Lower leg skin (tissue), 4 donors: ENCODE measurements at regions not wholly inside any gene's neighbourhood (a gene's known extent, or its start where the extent isn't known, plus 50 kb on each side); places are given as distances from the start of the nearest gene placed in this dataset.

Experiments used
- DNase-seq, 2 donors: peaks; one replicate each; pipeline ENCODE4 v3.0.0-alpha.2; 2019; ENCODE audit warnings: low spot score in 2 of 2
- H3K4me3 ChIP-seq: fragments of 200-600 bp; sonication (generic); 2 replicates; pipeline ENCODE4 v1.5.1; 2017; ENCODE audit warnings: mild to moderate bottlenecking, low read depth; ENCODE audit not compliant: poor library complexity, severe bottlenecking
- CTCF ChIP-seq, 3 donors: fragments of 450-650 bp; IDR thresholded peaks; one replicate each; pipeline ENCODE4 v1.5.1; 2016; ENCODE audit warnings: antibody characterized with exemption in 3 of 3, mild to moderate bottlenecking in 3 of 3, moderate library complexity in 2 of 3
- POLR2A ChIP-seq, 2 donors: fragments of 450-650 bp; IDR thresholded peaks; one replicate each; pipeline ENCODE4 v1.6.1; 2016 to 2017; ENCODE audit warnings: antibody characterized with exemption in 2 of 2, mild to moderate bottlenecking in 1 of 2, moderate library complexity in 1 of 2
- WGBS, 2 donors: methylation state at CpG; one replicate each; pipeline ENCODE4 v1.1.5; 2018; 5-methylcytosine and 5-hydroxymethylcytosine counted together
- intact Hi-C: fragments of 100-400 bp; cut with DNase I; formaldehyde crosslinking; loops from one replicate; pipeline ENCODE4 v1.15.0; 2023; ENCODE audit warnings: low total_unique reads

- DNase-seq, result no peak
- TF ChIP-seq POLR2A (IDR thresholded peaks at IDR 0.05) (no peak), CTCF (IDR thresholded peaks at IDR 0.05) (no peak)
- H3K4me3 ChIP-seq, result no peak overlapping the region
- intact Hi-C loops, result no loop called here
- WGBS, 2 donors, result 56 to 67% methylated on average over 3 of the region's 3 CpGs
Measured at GRCh38 chr15:87347806-87348515, 908.6 kb downstream of the NTRK3 start.

GRCh38 chr15:87345961-87346360 lies 910.6 kb downstream of the NTRK3 start:
- WGBS, 2 donors, result 93 to 94% methylated on average over 2 of the region's 2 CpGs

GRCh38 chr15:87343966-87344365 lies 912.6 kb downstream of the NTRK3 start:
- no peak overlapping the region for H3K4me3 ChIP-seq
- DNase-seq, result no peak
- intact Hi-C loops, result no loop called here
- TF ChIP-seq POLR2A (IDR thresholded peaks at IDR 0.05), result no peak
- no peak for TF ChIP-seq CTCF (IDR thresholded peaks at IDR 0.05)
- WGBS, 2 donors, result 46 to 50% methylated on average over 3 of the region's 3 CpGs

More at GRCh38 chr15:87345961-87346360, 910.6 kb downstream of the NTRK3 start:
- no peak for DNase-seq
- intact Hi-C loops, result no loop called here
- no peak overlapping the region for H3K4me3 ChIP-seq
- TF ChIP-seq CTCF (IDR thresholded peaks at IDR 0.05) (no peak), POLR2A (IDR thresholded peaks at IDR 0.05) (no peak)

GRCh38 chr15:87340370-87340769 lies 916.2 kb downstream of the NTRK3 start:
- DNase-seq, result no peak
- TF ChIP-seq CTCF (IDR thresholded peaks at IDR 0.05) (no peak), POLR2A (IDR thresholded peaks at IDR 0.05) (no peak)
- intact Hi-C loops, result no loop called here
- no peak overlapping the region for H3K4me3 ChIP-seq

- intact Hi-C loops, result no loop called here
- no peak for TF ChIP-seq POLR2A (IDR thresholded peaks at IDR 0.05)
- no peak for TF ChIP-seq CTCF (IDR thresholded peaks at IDR 0.05)
- 32 to 35% methylated on average over 1 of the region's 1 CpG for WGBS, 2 donors
- no peak overlapping the region for H3K4me3 ChIP-seq
- DNase-seq, result no peak
Measured at GRCh38 chr15:87326269-87326668, 930.3 kb downstream of the NTRK3 start.

GRCh38 chr15:87322870-87323269 lies 933.7 kb downstream of the NTRK3 start:
- 56 to 67% methylated on average over 1 of the region's 1 CpG for WGBS, 2 donors
- no peak overlapping the region for H3K4me3 ChIP-seq
- TF ChIP-seq POLR2A (IDR thresholded peaks at IDR 0.05), result no peak
- TF ChIP-seq CTCF (IDR thresholded peaks at IDR 0.05), result no peak
- no peak for DNase-seq
- intact Hi-C loops, result no loop called here
